HuH-7 (cell line): ENCODE measurements at regions not wholly inside any gene's neighbourhood (a gene's known extent, or its start where the extent isn't known, plus 50 kb on each side); places are given as distances from the start of the nearest gene placed in this dataset.
A peak's percentile ranks its signal among the peaks of the same experiment; 100 is the strongest.

ENCODE experiments used
- DNase-seq: peaks from one replicate; pipeline ENCODE4 v3.0.0; 2011; ENCODE audit warnings: low spot score

- no peak for DNase-seq
Measured at GRCh38 chr20:12659942-12660341, 348.8 kb upstream of the SPTLC3 start.

DNA sequence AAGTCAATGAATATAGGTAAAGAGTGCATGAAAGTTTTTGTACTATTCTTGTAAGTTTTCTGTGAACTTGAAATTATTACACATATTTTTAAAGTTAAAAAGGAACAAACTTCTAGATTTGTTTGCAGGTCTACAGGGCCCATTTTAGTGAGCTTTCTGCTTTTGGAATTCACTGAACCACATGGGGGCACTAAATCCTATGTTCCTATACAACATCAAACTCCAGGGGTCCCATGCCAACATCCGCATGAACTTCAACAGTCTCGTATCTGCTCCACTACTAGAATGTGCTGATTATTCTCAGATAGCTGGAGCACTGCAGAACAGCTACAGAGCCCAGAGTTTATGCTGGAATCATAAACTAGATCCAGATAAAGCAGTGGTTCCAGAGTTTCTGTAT, 347.9 kb upstream of the SPTLC3 start:
- peak; percentile 53 for DNase-seq

DNA sequence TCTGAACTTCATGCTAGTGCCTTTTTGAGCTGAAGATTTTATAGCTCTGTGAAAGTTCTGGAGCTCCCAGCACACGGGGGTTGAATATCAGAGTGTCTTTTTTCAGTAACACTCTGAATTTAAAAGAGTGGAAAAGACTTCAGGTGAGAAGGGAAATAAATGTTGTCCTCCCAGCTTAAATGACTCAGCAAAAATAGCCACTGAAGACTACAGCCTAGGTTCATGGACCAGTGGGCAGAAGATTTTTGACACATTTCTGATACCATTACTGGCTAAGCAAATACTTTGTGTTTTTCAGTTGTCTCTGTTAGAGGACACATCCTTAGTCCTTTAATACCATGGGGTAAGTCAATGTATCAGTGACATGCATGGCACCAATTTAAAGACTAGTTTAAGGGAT, 338.5 kb upstream of the SPTLC3 start:
- no peak for DNase-seq

DNA sequence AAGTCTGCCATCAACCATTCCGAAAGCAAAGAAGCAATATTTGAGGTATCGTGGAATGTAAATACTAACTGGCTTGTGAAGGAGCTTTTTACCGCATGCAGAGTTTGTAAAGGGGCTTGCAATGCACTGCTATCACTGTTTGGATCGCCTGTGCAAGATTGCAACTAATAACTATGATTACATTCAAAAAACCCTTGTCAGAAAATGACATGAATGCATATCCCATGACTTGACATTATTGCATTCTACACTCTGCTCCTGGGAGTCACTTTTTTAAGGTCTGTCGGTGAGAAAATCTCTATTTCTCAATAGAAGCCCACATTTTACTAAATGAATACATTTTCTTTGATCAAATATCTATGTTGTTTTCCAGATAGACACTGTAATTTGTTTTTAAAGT, 335.4 kb upstream of the SPTLC3 start:
- DNase-seq: no peak

GRCh38 chr20:12677925-12678324, 330.8 kb upstream of the SPTLC3 start:
- no peak for DNase-seq

- DNase-seq: no peak
Measured at GRCh38 chr20:12679447-12679846, 329.3 kb upstream of the SPTLC3 start.

GRCh38 chr20:12682613-12683012, 326.2 kb upstream of the SPTLC3 start:
- no peak for DNase-seq

DNA sequence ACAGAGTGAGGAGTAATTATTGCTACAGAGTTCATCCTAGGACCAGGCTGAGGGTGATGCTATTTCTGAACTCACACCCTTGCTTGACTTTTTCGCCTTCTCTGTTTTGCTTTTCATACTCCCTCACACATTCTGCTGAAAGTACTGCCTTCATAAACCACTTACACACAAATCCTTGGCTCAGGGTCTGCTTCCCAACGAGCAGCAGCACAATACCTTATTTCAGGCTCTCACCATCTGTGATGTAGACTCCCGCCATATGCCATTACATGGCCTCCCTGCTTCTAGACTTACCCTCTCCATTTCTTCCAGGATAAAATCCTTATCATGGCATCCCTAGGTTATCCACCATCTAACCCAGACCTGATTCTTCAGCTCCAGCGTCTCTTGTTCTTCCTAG, 321.3 kb upstream of the SPTLC3 start:
- no peak for DNase-seq

DNA sequence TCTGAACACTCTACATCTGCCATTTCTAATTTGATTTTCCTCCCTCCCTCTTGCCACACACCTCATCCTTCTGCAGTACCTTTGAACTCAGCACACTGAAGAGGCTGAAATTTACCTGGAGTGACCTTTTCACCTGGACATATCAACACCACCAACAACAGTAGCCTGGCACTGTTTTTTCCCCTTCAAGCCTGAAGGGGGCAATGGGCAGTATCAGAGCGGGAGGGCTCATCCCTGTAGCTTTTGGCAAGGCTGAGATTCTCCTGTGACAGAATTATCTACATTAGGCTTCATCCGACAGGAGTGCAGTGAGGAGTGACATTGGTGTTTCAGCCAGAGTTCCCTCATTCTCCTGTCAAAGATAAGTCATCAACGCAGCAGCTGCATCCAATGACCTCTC, 312.8 kb upstream of the SPTLC3 start:
- DNase-seq: no peak

GRCh38 chr20:12698817-12699216, 310.0 kb upstream of the SPTLC3 start:
- no peak for DNase-seq

GRCh38 chr20:12699374-12700228, 309.2 kb upstream of the SPTLC3 start:
- DNase-seq: no peak

DNA sequence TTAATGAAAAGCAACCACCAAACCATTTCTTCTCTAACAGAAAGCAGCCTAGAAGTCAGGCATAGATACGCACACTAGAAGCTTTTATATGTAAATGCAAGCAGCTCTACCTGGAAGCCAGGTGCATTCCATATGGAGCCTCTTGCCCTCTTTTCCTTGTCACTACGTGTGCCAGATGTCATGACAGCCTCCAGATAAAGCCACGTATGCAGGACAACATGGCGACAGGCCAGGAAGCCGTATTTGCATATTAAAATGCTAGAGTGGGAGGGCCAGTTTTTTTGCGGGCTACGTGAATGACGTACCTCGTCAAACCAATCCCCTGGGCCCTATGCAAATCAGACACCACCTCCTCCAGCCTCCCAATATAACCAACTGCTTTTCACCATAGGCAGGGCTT, 308.1 kb upstream of the SPTLC3 start:
- no peak for DNase-seq

- DNase-seq: no peak
Measured at GRCh38 chr20:12702312-12702711, 306.5 kb upstream of the SPTLC3 start.

- no peak for DNase-seq
Measured at GRCh38 chr20:12715371-12715770, 293.4 kb upstream of the SPTLC3 start.

DNA sequence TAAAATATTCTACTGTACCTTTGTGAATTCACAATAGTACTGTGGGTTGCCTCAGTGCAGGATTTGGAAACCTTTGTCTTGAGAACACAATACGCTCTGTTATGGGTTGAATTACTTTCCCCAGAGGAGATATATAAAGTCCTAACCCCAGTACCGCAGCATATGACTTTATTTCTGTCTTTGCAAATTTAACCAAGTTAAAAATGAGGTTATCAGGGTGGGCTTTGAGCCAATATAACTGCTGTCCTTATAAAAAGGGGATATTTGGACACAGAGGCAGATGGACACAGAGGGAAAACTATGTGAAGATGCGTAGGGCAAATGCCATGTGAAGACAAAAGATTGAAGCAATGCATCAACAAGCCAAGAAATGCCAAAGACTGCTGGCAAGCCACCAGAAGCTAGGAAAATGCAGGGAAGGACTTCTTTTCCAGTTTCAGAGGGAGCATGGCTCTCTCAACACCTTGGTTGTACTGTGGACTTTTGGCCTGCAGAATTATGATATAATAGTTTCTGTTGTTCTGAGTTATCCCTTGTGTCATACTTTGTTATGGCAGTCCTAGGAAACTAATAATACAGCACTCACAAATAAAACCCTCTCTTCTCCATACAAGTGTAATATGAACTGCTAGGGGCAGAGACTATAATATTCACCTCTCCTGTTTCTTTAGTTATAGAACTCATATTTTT, 292.6 kb upstream of the SPTLC3 start:
- DNase-seq: no peak

- no peak for DNase-seq
Measured at GRCh38 chr20:12717061-12717460, 291.7 kb upstream of the SPTLC3 start.

DNA sequence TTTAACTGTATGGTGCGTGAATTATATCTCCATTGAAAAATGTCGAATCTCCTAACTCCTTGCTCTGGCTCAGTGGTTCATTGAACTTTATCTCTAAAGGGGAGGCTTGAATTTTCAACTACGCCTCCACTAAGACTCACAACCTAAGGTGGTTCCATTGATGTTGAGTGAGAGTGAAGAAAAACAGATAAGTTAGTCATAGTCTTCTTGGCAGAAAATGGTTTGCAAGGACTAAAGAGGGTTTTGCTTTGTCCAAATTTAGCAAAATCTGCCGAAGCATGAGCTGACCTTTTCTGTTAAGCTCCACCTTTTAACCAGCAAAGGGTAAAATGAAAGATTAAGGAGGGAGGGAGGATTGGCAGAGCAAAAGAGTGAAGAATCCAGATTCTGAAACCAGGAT, 290.2 kb upstream of the SPTLC3 start:
- DNase-seq: no peak

- DNase-seq: no peak
Measured at GRCh38 chr20:12721636-12722035, 287.1 kb upstream of the SPTLC3 start.

- DNase-seq: no peak
Measured at GRCh38 chr20:12722091-12722490, 286.7 kb upstream of the SPTLC3 start.

- no peak for DNase-seq
Measured at GRCh38 chr20:12723811-12724210, 285.0 kb upstream of the SPTLC3 start.

DNA sequence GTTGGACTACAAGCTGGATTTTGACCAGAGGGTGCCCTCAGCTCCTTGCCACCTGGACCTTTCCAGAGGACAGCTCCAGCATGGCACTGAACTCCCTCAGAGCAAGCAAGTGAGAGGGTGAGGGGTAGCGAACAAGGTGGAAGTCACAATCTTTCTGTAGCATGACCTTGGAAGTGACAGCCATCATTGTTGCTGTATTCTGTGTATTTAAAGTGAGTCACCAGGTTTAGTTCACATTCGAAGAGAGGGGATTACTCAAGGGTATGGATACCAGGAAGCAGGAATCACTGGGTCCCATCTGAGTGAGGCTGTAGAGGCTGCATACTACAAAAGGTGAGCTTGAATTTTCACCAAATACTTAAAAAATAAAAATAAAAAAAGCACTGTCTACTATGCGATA, 280.0 kb upstream of the SPTLC3 start:
- no peak for DNase-seq

DNA sequence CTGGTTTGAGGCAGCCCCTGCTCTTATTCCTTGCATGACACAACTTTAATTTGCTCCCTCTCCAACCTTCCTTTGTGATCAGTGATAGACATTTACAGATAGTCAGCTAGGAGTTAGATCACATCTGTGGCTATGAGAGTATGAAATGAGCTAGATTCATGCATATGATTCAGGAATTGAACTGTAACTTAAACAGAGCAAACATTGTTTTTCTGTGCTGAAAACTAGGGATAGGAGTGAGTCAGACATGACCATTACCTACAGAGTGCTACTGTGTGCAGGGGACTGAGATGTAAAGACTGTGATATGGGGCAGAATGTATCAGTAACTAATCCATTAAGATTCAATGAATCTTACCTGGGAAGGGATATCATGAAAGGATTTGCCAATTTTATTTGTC, 279.4 kb upstream of the SPTLC3 start:
- no peak for DNase-seq

DNA sequence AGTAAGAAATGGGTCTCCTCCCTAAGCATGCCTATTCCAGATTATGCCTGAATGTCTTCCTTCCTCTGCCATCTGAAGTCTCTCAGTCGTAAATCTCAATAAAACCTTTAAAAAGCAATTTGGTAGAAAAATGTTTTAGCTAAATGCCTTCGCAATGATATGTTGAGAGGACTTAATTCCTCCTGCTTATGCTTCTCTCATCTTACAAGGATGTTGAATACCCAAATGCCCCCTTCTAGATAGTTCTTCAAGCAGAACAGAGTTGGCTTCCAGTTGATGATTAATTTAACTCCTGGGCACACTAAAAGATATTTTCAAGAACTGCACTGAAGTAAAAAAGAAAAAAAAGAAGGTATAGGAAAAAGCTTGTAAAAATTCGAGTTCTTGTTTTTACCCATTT, 275.0 kb upstream of the SPTLC3 start:
- DNase-seq: no peak

DNA sequence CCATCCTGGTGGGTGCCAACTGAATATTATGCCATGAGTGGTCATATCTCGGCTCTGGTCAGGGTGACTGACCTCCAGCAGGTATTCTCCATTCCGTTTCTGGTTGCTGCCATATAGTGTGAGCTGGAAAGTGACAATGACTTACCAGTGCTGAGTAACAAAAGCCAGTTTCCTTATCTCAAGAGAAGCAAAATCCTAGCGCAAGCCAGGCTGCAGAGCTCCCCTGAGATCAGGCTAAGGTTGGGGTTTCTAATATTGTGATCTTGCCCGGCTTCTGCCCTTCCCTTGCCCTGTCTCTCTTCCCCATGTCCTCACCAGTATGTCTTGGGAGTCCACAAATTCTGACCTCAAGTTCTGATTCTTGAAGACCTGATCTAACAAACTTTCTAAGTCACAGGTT, 271.3 kb upstream of the SPTLC3 start:
- no peak for DNase-seq
